LNCAP (cell line): ENCODE measurements at regions not wholly inside any gene's neighbourhood (a gene's known extent, or its start where the extent isn't known, plus 50 kb on each side); places are given as distances from the start of the nearest gene placed in this dataset.
A peak's percentile ranks its signal among the peaks of the same experiment; 100 is the strongest.

ENCODE experiments used
- TF ChIP-seq, protein P1 (sequence below): fragments of 450-650 bp; IDR thresholded peaks from 2 replicates; pipeline ENCODE4 v1.5.1; 2017; ENCODE audit warnings: mild to moderate bottlenecking

GRCh38 chr2:53467467-53468180, 300.0 kb upstream of the CHAC2 start:
- TF ChIP-seq, protein P1, sequence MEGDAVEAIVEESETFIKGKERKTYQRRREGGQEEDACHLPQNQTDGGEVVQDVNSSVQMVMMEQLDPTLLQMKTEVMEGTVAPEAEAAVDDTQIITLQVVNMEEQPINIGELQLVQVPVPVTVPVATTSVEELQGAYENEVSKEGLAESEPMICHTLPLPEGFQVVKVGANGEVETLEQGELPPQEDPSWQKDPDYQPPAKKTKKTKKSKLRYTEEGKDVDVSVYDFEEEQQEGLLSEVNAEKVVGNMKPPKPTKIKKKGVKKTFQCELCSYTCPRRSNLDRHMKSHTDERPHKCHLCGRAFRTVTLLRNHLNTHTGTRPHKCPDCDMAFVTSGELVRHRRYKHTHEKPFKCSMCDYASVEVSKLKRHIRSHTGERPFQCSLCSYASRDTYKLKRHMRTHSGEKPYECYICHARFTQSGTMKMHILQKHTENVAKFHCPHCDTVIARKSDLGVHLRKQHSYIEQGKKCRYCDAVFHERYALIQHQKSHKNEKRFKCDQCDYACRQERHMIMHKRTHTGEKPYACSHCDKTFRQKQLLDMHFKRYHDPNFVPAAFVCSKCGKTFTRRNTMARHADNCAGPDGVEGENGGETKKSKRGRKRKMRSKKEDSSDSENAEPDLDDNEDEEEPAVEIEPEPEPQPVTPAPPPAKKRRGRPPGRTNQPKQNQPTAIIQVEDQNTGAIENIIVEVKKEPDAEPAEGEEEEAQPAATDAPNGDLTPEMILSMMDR = no peak

- TF ChIP-seq, protein P1 = no peak
Observed at GRCh38 chr2:53463806-53464726, 303.5 kb upstream of the CHAC2 start.

- TF ChIP-seq, protein P1 = no peak
Observed at GRCh38 chr2:53460937-53461336, 306.7 kb upstream of the CHAC2 start.

GRCh38 chr2:53460347-53460746, 307.3 kb upstream of the CHAC2 start:
- TF ChIP-seq, protein P1 = peak; percentile 36; the same call in 1 of the 2 replicates

- TF ChIP-seq, protein P1 = no peak
Observed at GRCh38 chr2:53455094-53455493, 312.5 kb upstream of the CHAC2 start.

DNA sequence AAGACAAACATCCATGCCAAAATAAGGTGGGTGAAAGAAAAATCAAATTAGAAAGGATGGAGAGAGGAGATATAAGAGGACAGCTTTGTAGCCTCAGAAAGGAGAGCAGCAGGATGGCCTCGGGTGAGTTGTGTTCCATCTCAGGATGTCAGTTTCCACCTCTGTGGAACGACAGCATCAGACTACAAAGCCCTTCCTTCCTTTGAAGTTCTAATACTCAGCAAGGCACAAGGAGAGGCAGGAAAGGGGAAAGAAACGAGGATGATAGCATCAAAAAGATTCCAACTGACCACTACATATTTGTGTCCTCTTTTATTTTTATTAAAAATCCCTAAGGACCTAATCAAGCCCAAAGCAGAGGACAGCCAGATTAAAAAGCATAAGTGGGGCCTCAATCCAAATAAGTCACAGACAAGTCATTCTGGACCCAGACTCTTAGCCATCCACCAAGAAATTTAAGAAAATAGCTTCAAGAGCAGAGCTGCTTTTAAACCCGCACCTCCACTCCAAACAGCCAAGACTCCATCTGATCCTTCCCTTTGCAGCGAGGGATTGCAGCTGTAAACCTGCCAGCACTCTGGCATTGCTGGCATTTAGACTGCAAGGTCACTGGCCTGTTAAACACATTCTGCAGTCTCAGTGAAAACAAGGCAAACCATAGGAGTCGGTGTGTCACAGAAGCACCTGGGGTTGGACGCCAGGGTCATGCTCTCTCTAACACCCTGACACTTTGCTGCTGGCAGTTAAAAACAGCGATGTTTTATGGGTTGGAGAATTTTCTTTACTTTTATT, 314.5 kb upstream of the CHAC2 start:
- TF ChIP-seq, protein P1 = no peak

DNA sequence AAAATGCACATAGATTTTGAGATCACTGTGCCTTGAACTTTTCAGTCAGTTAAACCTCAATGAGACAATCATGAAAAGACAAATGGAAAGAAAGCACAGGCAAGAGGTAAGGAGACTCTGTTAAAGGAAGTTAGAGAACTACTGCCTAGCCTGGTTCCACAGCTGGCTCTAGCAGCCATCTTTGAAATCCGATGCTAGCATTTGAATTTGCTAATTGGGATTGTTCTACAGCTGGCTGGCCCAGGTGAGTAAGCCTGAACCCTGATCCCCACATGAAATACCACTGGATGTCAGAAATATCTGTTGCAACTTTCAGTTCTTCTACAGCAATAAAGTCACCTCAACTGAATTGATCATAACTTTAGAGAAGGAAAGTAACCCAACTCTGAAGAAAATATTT, 315.2 kb upstream of the CHAC2 start:
- TF ChIP-seq, protein P1 = no peak
